Uterus (tissue), 3 donors: ENCODE measurements at regions not wholly inside any gene's neighbourhood (a gene's known extent, or its start where the extent isn't known, plus 50 kb on each side); places are given as distances from the start of the nearest gene placed in this dataset.

Experiments
- DNase-seq, 2 donors: peaks; one replicate each; pipeline ENCODE4 v3.0.0-alpha.2; 2019 to 2020
- H3K27ac ChIP-seq, 2 donors: fragments of 200-600 bp; sonication (generic); 1 replicate in 1 of 2; 2 replicates in 1 of 2; pipeline ENCODE4 v1.5.1; 2016 to 2018
- H3K27me3 ChIP-seq, 2 donors: fragments of 200-600 bp; sonication (generic); one replicate each; pipeline ENCODE4 v1.5.1; 2018 to 2019; ENCODE audit warnings: control low read depth in 1 of 2
- H3K36me3 ChIP-seq, 2 donors: fragments of 200-600 bp; sonication (generic); one replicate each; pipeline ENCODE4 v1.5.1; 2019; ENCODE audit warnings: control low read depth in 1 of 2
- H3K4me1 ChIP-seq, 2 donors: fragments of 200-600 bp; sonication (generic); one replicate each; pipeline ENCODE4 v1.5.1; 2018 to 2019; ENCODE audit warnings: control low read depth in 1 of 2
- H3K4me3 ChIP-seq, 2 donors: fragments of 200-600 bp; sonication (generic); 1 replicate in 1 of 2; 2 replicates in 1 of 2; pipeline ENCODE4 v1.5.1; 2018 to 2019; ENCODE audit warnings: mild to moderate bottlenecking in 1 of 2
- H3K9me3 ChIP-seq, 2 donors: fragments of 200-600 bp; sonication (generic); one replicate each; pipeline ENCODE4 v1.5.1; 2019; ENCODE audit warnings: control low read depth in 1 of 2
- POLR2A ChIP-seq, 2 donors: fragments of 450-650 bp; IDR thresholded peaks; one replicate each; pipeline ENCODE4 v1.6.1; 2016; ENCODE audit warnings: antibody characterized with exemption in 2 of 2, mild to moderate bottlenecking in 1 of 2, moderate library complexity in 1 of 2
- intact Hi-C: fragments of 100-400 bp; cut with DNase I; formaldehyde crosslinking; loops from one replicate; pipeline ENCODE4 v1.15.1; 2023; ENCODE audit warnings: low total_unique reads
- TF ChIP-seq, protein P1 (sequence below), 4 experiments: fragments of 200-600 bp in 2 of 4; fragments of 450-650 bp in 2 of 4; sonication (generic) in 2 of 4; IDR thresholded peaks; one replicate each; pipeline ENCODE4 v1.5.1; 2016 to 2019; ENCODE audit warnings: antibody characterized with exemption in 4 of 4, mild to moderate bottlenecking in 2 of 4, moderate library complexity in 1 of 4
- donor health status: DM: yes; HTN: yes; CAD: no.

DNA sequence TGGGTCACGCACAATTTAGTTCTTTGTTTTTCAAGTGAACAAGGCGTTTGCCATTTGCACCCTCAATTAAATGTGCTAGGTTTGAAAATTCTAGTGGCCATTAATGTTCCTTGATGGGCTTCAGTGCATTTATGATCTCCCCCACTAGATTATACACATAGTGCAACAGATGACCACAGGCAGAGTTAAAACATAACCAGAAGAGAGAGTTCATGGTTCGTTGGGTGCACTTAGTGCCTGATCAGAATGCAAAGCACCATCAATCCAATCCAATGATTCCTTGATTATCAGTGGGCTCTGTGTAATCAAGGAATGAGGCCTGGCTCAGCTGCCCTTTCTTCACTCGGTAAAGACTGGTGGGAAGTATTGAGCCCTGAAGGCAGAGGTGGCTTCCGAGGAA lies 334.5 kb downstream of the PRDM2 start:
- Histone ChIP-seq H3K27ac (no peak overlapping the region), H3K9me3 (no peaks in the 10 kb centered on the region), H3K36me3 (no peaks in the 10 kb centered on the region), H3K4me3 (no peak overlapping the region), H3K4me1 (no peaks in the 10 kb centered on the region), H3K27me3 (no peaks in the 10 kb centered on the region)
- intact Hi-C loops = no loop called here
- TF ChIP-seq, protein P1, sequence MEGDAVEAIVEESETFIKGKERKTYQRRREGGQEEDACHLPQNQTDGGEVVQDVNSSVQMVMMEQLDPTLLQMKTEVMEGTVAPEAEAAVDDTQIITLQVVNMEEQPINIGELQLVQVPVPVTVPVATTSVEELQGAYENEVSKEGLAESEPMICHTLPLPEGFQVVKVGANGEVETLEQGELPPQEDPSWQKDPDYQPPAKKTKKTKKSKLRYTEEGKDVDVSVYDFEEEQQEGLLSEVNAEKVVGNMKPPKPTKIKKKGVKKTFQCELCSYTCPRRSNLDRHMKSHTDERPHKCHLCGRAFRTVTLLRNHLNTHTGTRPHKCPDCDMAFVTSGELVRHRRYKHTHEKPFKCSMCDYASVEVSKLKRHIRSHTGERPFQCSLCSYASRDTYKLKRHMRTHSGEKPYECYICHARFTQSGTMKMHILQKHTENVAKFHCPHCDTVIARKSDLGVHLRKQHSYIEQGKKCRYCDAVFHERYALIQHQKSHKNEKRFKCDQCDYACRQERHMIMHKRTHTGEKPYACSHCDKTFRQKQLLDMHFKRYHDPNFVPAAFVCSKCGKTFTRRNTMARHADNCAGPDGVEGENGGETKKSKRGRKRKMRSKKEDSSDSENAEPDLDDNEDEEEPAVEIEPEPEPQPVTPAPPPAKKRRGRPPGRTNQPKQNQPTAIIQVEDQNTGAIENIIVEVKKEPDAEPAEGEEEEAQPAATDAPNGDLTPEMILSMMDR (IDR thresholded peaks at IDR 0.05) = no peak
- no peak for TF ChIP-seq POLR2A (IDR thresholded peaks at IDR 0.05)
- DNase-seq = no peak

DNA sequence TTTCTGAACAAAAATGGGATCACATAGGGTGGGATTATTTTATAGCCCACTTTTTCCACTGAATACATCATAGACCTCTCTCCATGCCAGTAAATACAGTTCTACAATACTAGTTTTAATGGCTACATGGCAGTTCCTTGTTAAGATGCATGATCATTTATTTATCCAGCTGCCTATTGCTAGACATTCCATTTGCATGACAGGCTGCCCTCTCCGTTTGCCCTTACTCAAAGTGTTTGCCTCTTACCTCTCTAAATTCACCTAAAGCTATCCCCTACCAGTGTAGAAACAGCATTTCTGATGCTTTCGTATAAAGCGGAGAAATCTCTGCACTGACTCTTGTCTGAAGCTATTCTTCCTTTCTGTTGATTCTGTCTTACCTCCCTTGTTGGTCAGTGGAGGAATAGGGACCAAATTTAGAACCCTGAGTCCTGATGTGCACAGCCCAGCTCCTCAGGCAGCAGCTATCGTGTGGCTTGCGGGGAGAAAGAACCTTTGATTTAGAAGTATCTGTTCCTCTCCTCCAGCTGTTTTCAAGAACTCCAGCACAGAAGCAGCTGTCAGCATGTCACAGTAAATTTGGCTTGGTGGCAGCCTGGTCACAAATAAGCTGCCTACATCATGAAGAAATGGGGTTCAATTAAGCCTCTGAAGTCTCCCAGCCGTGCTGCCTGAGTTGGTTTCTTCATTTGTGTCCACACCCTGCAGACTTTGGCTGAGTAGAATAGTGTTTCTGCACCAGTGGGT lies 337.3 kb downstream of the PRDM2 start:
- Histone ChIP-seq H3K4me1 (no peaks in the 10 kb centered on the region), H3K27me3 (no peaks in the 10 kb centered on the region), H3K4me3 (no peak overlapping the region), H3K36me3 (no peaks in the 10 kb centered on the region), H3K9me3 (no peaks in the 10 kb centered on the region), H3K27ac (no peak overlapping the region)
- intact Hi-C loops = no loop called here
- TF ChIP-seq, protein P1 (IDR thresholded peaks at IDR 0.05) = no peak
- TF ChIP-seq POLR2A (IDR thresholded peaks at IDR 0.05) = no peak
- DNase-seq = no peak

DNA sequence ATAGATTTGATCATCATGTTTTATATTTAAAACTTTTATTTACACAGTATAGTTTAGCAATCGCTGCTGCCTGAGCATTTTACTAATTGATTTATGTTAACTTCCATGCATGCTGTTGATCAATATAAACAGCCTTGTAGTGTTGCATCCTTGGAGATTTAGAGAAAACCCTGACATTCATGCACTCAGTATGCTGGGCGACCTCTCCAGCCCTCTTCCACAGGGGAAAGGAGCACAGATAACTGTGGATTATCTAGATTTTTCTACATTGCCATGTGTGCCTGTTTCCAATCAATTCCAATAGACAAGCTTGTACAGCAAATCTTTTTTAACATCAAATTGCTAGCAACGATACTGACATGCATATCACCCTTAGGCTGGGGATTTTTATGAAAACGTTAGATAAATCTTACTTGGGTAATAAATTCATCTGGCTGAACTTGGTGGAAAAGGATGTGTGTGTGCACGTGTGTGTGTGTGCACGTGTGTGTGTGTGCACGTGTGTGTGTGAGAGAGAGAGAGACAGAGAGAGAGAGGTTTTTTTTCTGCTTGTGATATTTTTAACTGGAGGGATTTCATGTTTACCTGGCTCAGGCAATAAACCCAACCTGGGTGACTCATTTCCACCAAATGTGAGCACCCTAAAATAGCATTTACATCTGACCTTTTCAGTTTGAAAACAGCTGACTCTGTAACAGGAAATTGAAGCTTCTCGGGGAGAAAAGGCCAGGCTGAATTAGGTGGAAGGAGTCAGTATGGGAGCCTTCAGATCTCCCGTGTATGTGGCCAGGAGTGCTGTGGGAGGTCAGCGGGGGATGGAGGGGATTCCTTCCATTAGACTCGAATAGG lies 339.8 kb downstream of the PRDM2 start:
- no peak for DNase-seq
- intact Hi-C loops = no loop called here
- no peaks in the 10 kb centered on the region for H3K4me1 ChIP-seq
- no peaks in the 10 kb centered on the region for H3K9me3 ChIP-seq
- H3K27me3 ChIP-seq = no peaks in the 10 kb centered on the region
- H3K36me3 ChIP-seq = no peaks in the 10 kb centered on the region
- TF ChIP-seq POLR2A (IDR thresholded peaks at IDR 0.05) = no peak
- TF ChIP-seq, protein P1 (IDR thresholded peaks at IDR 0.05) = no peak
- H3K4me3 ChIP-seq = no peak overlapping the region
- H3K27ac ChIP-seq = no peak overlapping the region

DNA sequence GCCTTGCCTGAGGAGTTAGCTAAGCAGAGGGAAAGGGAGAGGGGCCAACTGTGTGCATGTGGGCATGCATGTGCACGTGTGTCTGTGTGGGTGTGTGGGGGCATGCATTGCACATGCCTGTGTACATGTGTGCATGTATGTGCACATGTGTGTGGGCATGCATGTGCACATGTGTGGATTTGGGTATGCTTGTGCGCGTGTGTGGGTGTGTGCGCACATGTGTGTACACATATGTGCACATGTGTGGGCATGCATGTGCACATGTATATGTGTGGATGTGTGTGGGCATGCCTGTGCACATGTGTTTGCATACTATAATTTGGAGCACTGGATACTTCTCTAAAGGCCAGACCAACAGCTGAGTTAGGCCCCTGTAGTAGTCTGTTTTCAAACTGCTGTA lies 350.0 kb downstream of the PRDM2 start:
- no peak overlapping the region for H3K4me3 ChIP-seq
- no peak overlapping the region for H3K27ac ChIP-seq
- intact Hi-C loops = no loop called here
- H3K9me3 ChIP-seq = no peaks in the 10 kb centered on the region
- no peak for DNase-seq
- no peaks in the 10 kb centered on the region for H3K4me1 ChIP-seq
- no peaks in the 10 kb centered on the region for H3K36me3 ChIP-seq
- no peaks in the 10 kb centered on the region for H3K27me3 ChIP-seq
- TF ChIP-seq POLR2A (IDR thresholded peaks at IDR 0.05) = no peak
- TF ChIP-seq, protein P1 (IDR thresholded peaks at IDR 0.05) = no peak
